ENCODE measurements at regions not wholly inside any gene's neighbourhood (a gene's known extent, or its start where the extent isn't known, plus 50 kb on each side); places are given as distances from the start of the nearest gene placed in this dataset.
A peak's percentile ranks its signal among the peaks of the same experiment; 100 is the strongest.
"Not testable (repeated sequence)": the region's sequence is repeated elsewhere in the genome, so short reads cannot be mapped to it uniquely, and the experiment has no call there.

- Histone ChIP-seq H3K4me3 (ENCODE audit: low read depth, low read length) (no peak overlapping the region), H3K27ac (ENCODE audit: low read depth) (no peak overlapping the region), H3K36me3 (ENCODE audit: insufficient read depth) (no peaks in the 10 kb centered on the region), H3K4me1 (ENCODE audit: insufficient read depth) (no peaks in the 10 kb centered on the region)
- no peak for DNase-seq (ENCODE audit: extremely low spot score)
- 43% methylated on average over 3 of the region's 3 CpGs for WGBS
Measured at GRCh38 chr2:167595839-167596471, 651.4 kb downstream of the STK39 start.

- WGBS: 89% methylated on average over 3 of the region's 3 CpGs
- no peak for DNase-seq (ENCODE audit: extremely low spot score)
- no peaks in the 10 kb centered on the region for H3K36me3 ChIP-seq (ENCODE audit: insufficient read depth)
Measured at GRCh38 chr2:167595021-167595420, 652.4 kb downstream of the STK39 start.

GRCh38 chr2:167592441-167592840 is 655.0 kb downstream of the STK39 start:
- Histone ChIP-seq H3K27ac (ENCODE audit: low read depth) (no peak overlapping the region), H3K4me1 (ENCODE audit: insufficient read depth) (no peaks in the 10 kb centered on the region), H3K4me3 (ENCODE audit: low read depth, low read length) (no peak overlapping the region), H3K36me3 (ENCODE audit: insufficient read depth) (no peaks in the 10 kb centered on the region)
- DNase-seq (ENCODE audit: extremely low spot score): no peak

More at GRCh38 chr2:167595021-167595420, 652.4 kb downstream of the STK39 start:
- H3K4me1 ChIP-seq (ENCODE audit: insufficient read depth): no peaks in the 10 kb centered on the region
- no peak overlapping the region for H3K4me3 ChIP-seq (ENCODE audit: low read depth, low read length)
- no peak overlapping the region for H3K27ac ChIP-seq (ENCODE audit: low read depth)

- no peak overlapping the region for H3K4me3 ChIP-seq (ENCODE audit: low read depth, low read length)
- H3K36me3 ChIP-seq (ENCODE audit: insufficient read depth): no peaks in the 10 kb centered on the region
- no peak for DNase-seq (ENCODE audit: extremely low spot score)
- no peaks in the 10 kb centered on the region for H3K4me1 ChIP-seq (ENCODE audit: insufficient read depth)
- 71% methylated on average over 5 of the region's 5 CpGs for WGBS
- no peak overlapping the region for H3K27ac ChIP-seq (ENCODE audit: low read depth)
Measured at GRCh38 chr2:167582619-167583018, 664.8 kb downstream of the STK39 start.

GRCh38 chr2:167581961-167582574 is 665.3 kb downstream of the STK39 start:
- Histone ChIP-seq H3K4me3 (ENCODE audit: low read depth, low read length) (peak overlapping the region; percentile 22), H3K4me1 (ENCODE audit: insufficient read depth) (no peaks in the 10 kb centered on the region), H3K36me3 (ENCODE audit: insufficient read depth) (no peaks in the 10 kb centered on the region), H3K27ac (ENCODE audit: low read depth) (no peak overlapping the region)
- WGBS: 35% methylated on average over 6 of the region's 6 CpGs
- no peak for DNase-seq (ENCODE audit: extremely low spot score)

- 77% methylated on average over 2 of the region's 2 CpGs for WGBS
- no peak for DNase-seq (ENCODE audit: extremely low spot score)
- Histone ChIP-seq H3K27ac (ENCODE audit: low read depth) (no peak overlapping the region), H3K4me1 (ENCODE audit: insufficient read depth) (no peaks in the 10 kb centered on the region), H3K36me3 (ENCODE audit: insufficient read depth) (no peaks in the 10 kb centered on the region), H3K4me3 (ENCODE audit: low read depth, low read length) (no peak overlapping the region)
Measured at GRCh38 chr2:167579826-167580225, 667.6 kb downstream of the STK39 start.

GRCh38 chr2:167575276-167575675 is 672.1 kb downstream of the STK39 start:
- Histone ChIP-seq H3K27ac (ENCODE audit: low read depth) (no peak overlapping the region), H3K4me3 (ENCODE audit: low read depth, low read length) (no peak overlapping the region), H3K36me3 (ENCODE audit: insufficient read depth) (no peaks in the 10 kb centered on the region), H3K4me1 (ENCODE audit: insufficient read depth) (no peaks in the 10 kb centered on the region)
- no peak for DNase-seq (ENCODE audit: extremely low spot score)

- Histone ChIP-seq H3K4me1 (ENCODE audit: insufficient read depth) (no peaks in the 10 kb centered on the region), H3K27ac (ENCODE audit: low read depth) (no peak overlapping the region), H3K36me3 (ENCODE audit: insufficient read depth) (no peaks in the 10 kb centered on the region), H3K4me3 (ENCODE audit: low read depth, low read length) (no peak overlapping the region)
- 91% methylated on average over 1 of the region's 1 CpG for WGBS
- DNase-seq (ENCODE audit: extremely low spot score): no peak
Measured at GRCh38 chr2:167572883-167573619, 674.3 kb downstream of the STK39 start.

- WGBS: 94% methylated on average over 3 of the region's 3 CpGs
- Histone ChIP-seq H3K4me3 (ENCODE audit: low read depth, low read length) (no peak overlapping the region), H3K27ac (ENCODE audit: low read depth) (no peak overlapping the region), H3K4me1 (ENCODE audit: insufficient read depth) (no peaks in the 10 kb centered on the region), H3K36me3 (ENCODE audit: insufficient read depth) (no peaks in the 10 kb centered on the region)
- DNase-seq (ENCODE audit: extremely low spot score): no peak
Measured at GRCh38 chr2:167570370-167570769, 677.0 kb downstream of the STK39 start.

GRCh38 chr2:167563885-167564619 is 675.8 kb downstream of the XIRP2 start:
- WGBS: 95% methylated on average over 50 of the region's 66 CpGs
- not testable (repeated sequence) for H3K4me3 ChIP-seq (ENCODE audit: low read depth, low read length); H3K27ac ChIP-seq (ENCODE audit: low read depth); H3K4me1 ChIP-seq (ENCODE audit: insufficient read depth); DNase-seq (ENCODE audit: extremely low spot score); H3K36me3 ChIP-seq (ENCODE audit: insufficient read depth)

GRCh38 chr2:167558272-167558991 is 670.2 kb downstream of the XIRP2 start:
- H3K4me1 ChIP-seq (ENCODE audit: insufficient read depth); H3K36me3 ChIP-seq (ENCODE audit: insufficient read depth); H3K4me3 ChIP-seq (ENCODE audit: low read depth, low read length); DNase-seq (ENCODE audit: extremely low spot score); H3K27ac ChIP-seq (ENCODE audit: low read depth): not testable (repeated sequence)
- 93% methylated on average over 20 of the region's 20 CpGs for WGBS

- WGBS: 33% methylated on average over 2 of the region's 2 CpGs
- DNase-seq (ENCODE audit: extremely low spot score): no peak
- no peaks in the 10 kb centered on the region for H3K4me1 ChIP-seq (ENCODE audit: insufficient read depth)
- no peaks in the 10 kb centered on the region for H3K36me3 ChIP-seq (ENCODE audit: insufficient read depth)
- H3K27ac ChIP-seq (ENCODE audit: low read depth): no peak overlapping the region
- no peak overlapping the region for H3K4me3 ChIP-seq (ENCODE audit: low read depth, low read length)
Measured at GRCh38 chr2:167555098-167555720, 666.9 kb downstream of the XIRP2 start.

- Histone ChIP-seq H3K4me3 (ENCODE audit: low read depth, low read length) (no peak overlapping the region), H3K4me1 (ENCODE audit: insufficient read depth) (no peaks in the 10 kb centered on the region), H3K27ac (ENCODE audit: low read depth) (no peak overlapping the region), H3K36me3 (ENCODE audit: insufficient read depth) (no peaks in the 10 kb centered on the region)
- DNase-seq (ENCODE audit: extremely low spot score): no peak
- 95% methylated on average over 2 of the region's 2 CpGs for WGBS
Measured at GRCh38 chr2:167553635-167554034, 665.4 kb downstream of the XIRP2 start.
